ENCODE measurements at regions not wholly inside any gene's neighbourhood (a gene's known extent, or its start where the extent isn't known, plus 50 kb on each side); places are given as distances from the start of the nearest gene placed in this dataset.

- Histone ChIP-seq H3K9me3 (replicated peaks; ENCODE audit: control insufficient read depth, insufficient read depth, low read depth, low read length) (no peaks in the 10 kb centered on the region), H3K79me2 (ENCODE audit: control insufficient read depth, insufficient read depth, low read length) (no peaks in the 10 kb centered on the region), H3K27me3 (ENCODE audit: control insufficient read depth in 2 of 2, insufficient read depth in 2 of 2, low read length in 2 of 2) (peaks cover 7 to 15% of the 10 kb centered on the region in 2 experiments; a peak in 4 of 5 replicates), H3K27ac (ENCODE audit: extremely low read depth, low read depth, low read length) (no peak overlapping the region), H2AFZ (ENCODE audit: low read depth, low read length) (no peak overlapping the region), H3K9ac (ENCODE audit: insufficient read depth in 1 of 2, low read depth in 2 of 2, low read length in 2 of 2) (no peak overlapping the region), H3K4me2 (ENCODE audit: insufficient read depth, low read length) (no peak overlapping the region), H3K4me3 (no peak overlapping the region), H3K4me1 (replicated peaks in 1 of 2; ENCODE audit: control insufficient read depth in 2 of 2, insufficient read depth in 2 of 2, low read length in 2 of 2) (peaks cover 0 to 7% of the 10 kb centered on the region in 2 experiments; a peak in 2 of 5 replicates), H4K20me1 (replicated peaks; ENCODE audit: control insufficient read depth, insufficient read depth, low read length) (no peaks in the 10 kb centered on the region), H3K36me3 (ENCODE audit: control insufficient read depth, insufficient read depth, low read length) (no peaks in the 10 kb centered on the region), H3K9me1 (ENCODE audit: control insufficient read depth, insufficient read depth, low read length) (no peaks in the 10 kb centered on the region)
- no peak for TF ChIP-seq SP1 (CRISPR knock-in tag; IDR thresholded peaks at IDR 0.05)
- TF ChIP-seq XRCC5 (IDR thresholded peaks at IDR 0.05; ENCODE audit: low read depth, low read length) = no peak
- TF ChIP-seq EGR1 (conservative IDR thresholded peaks at IDR 0.05) = no peak
- TF ChIP-seq RNF219 (CRISPR knock-in tag; IDR thresholded peaks at IDR 0.05) = no peak
- TF ChIP-seq MEIS2 (IDR thresholded peaks at IDR 0.05; ENCODE audit: partially characterized antibody) = no peak
- DNase-seq (ENCODE audit: extremely low read depth in 1 of 4, low spot score in 3 of 4) = no peak
- POLR2A ChIA-PET = no interaction called here
- no peak for ATAC-seq
- BruUV-seq (replicated peaks) = no TSS peak
- intact Hi-C loops (cut with micrococcal nuclease) (no loop called here), in situ Hi-C loops (cut with MboI) (no loop called here)
- WGBS (ENCODE audit: insufficient coverage, low coverage, missing lambda C conversion rate) = 0% methylated on average over 3 of the region's 4 CpGs
- CTCF ChIA-PET (ENCODE audit: low intra/inter-chr PET ratio) = interaction anchor here (0.6 kb wide), 1 partner anchor 240 kb away, joined by 4 read pairs; no protein-coding TSS in a partner anchor
- FAIRE-seq = no peak
Measured at GRCh38 chr9:95634114-95634513, 117.3 kb upstream of the PTCH1 start.

All from K562 (cell line).